SK-N-SH treated with all-trans-retinoic acid at 6 μM for 48 hours (cell line): ENCODE measurements at regions not wholly inside any gene's neighbourhood (a gene's known extent, or its start where the extent isn't known, plus 50 kb on each side); places are given as distances from the start of the nearest gene placed in this dataset.

Experiments
- ATAC-seq: fragments of 200-7000 bp; cut with Tn5 transposase; 3 replicates; pipeline ENCODE4 v1.9.1; 2020; ENCODE audit warnings: mild to moderate bottlenecking, moderate library complexity
- ARNTL ChIP-seq: fragments of 450-650 bp; formaldehyde crosslinking; IDR thresholded peaks from 2 replicates; pipeline ENCODE4 v1.5.0; 2020; ENCODE audit warnings: low read depth, mild to moderate bottlenecking, moderate library complexity, borderline replicate concordance
- BACH2 ChIP-seq: fragments of 250-450 bp; sonication (Bioruptor Pico); IDR thresholded peaks from 2 replicates; pipeline ENCODE4 v1.9.0; 2021; ENCODE audit warnings: mild to moderate bottlenecking, borderline replicate concordance
- CSDC2 ChIP-seq: fragments of 250-450 bp; sonication (Bioruptor Pico); IDR thresholded peaks from 2 replicates; pipeline ENCODE4 v1.5.0; 2020; ENCODE audit warnings: mild to moderate bottlenecking, moderate library complexity
- ESRRG ChIP-seq: fragments of 250-450 bp; sonication (Bioruptor Pico); IDR thresholded peaks from 2 replicates; pipeline ENCODE4 v1.6.1; 2021; ENCODE audit warnings: mild to moderate bottlenecking
- GLIS3 ChIP-seq: fragments of 250-450 bp; sonication (Bioruptor Pico); IDR thresholded peaks from 2 replicates; pipeline ENCODE4 v1.5.0; 2020; ENCODE audit warnings: mild to moderate bottlenecking, moderate library complexity
- OSR1 ChIP-seq: fragments of 250-450 bp; sonication (Bioruptor Pico); IDR thresholded peaks from 2 replicates; pipeline ENCODE4 v1.8.0; 2022; ENCODE audit warnings: moderate library complexity, mild to moderate bottlenecking, inconsistent platforms
- PPARA ChIP-seq: fragments of 250-450 bp; sonication (Bioruptor Pico); IDR thresholded peaks from 2 replicates; pipeline ENCODE4 v1.5.0; 2020; ENCODE audit warnings: mild to moderate bottlenecking, borderline replicate concordance
- RARB ChIP-seq: fragments of 250-450 bp; sonication (Bioruptor Pico); IDR thresholded peaks from 2 replicates; pipeline ENCODE4 v1.8.0; 2021; ENCODE audit warnings: mild to moderate bottlenecking, moderate library complexity
- SNAI2 ChIP-seq: fragments of 250-450 bp; sonication (Bioruptor Pico); IDR thresholded peaks from 2 replicates; pipeline ENCODE4 v1.5.0; 2020; ENCODE audit warnings: mild to moderate bottlenecking, moderate library complexity
- TCF4 ChIP-seq: fragments of 250-450 bp; sonication (Bioruptor Pico); IDR thresholded peaks from 2 replicates; pipeline ENCODE4 v1.8.0; 2021; ENCODE audit warnings: mild to moderate bottlenecking, moderate library complexity, borderline replicate concordance
- TOX ChIP-seq: fragments of 250-450 bp; sonication (Bioruptor Pico); IDR thresholded peaks from 2 replicates; pipeline ENCODE4 v1.8.0; 2021; ENCODE audit warnings: mild to moderate bottlenecking, moderate library complexity, borderline replicate concordance
- ZC3H10 ChIP-seq: fragments of 250-450 bp; sonication (Bioruptor Pico); IDR thresholded peaks from 2 replicates; pipeline ENCODE4 v1.5.1; 2021; ENCODE audit warnings: mild to moderate bottlenecking, moderate library complexity
- ZFP3 ChIP-seq: fragments of 250-450 bp; sonication (Bioruptor Pico); IDR thresholded peaks from 2 replicates; pipeline ENCODE4 v1.5.0; 2020; ENCODE audit warnings: mild to moderate bottlenecking, moderate library complexity
- ZFP30 ChIP-seq: fragments of 450-650 bp; formaldehyde crosslinking; IDR thresholded peaks from 2 replicates; pipeline ENCODE4 v1.5.0; 2022; ENCODE audit warnings: mild to moderate bottlenecking, moderate library complexity
- ZNF565 ChIP-seq: fragments of 450-650 bp; formaldehyde crosslinking; conservative IDR thresholded peaks from 2 replicates; pipeline ENCODE4 v1.5.0; 2020; ENCODE audit warnings: low read depth, mild to moderate bottlenecking, moderate library complexity
- ZNF70 ChIP-seq: fragments of 450-650 bp; formaldehyde crosslinking; IDR thresholded peaks from 2 replicates; pipeline ENCODE4 v1.5.0; 2020; ENCODE audit warnings: mild to moderate bottlenecking, moderate library complexity
- ZNF8 ChIP-seq: fragments of 450-650 bp; formaldehyde crosslinking; IDR thresholded peaks from 2 replicates; pipeline ENCODE4 v1.5.0; 2020; ENCODE audit warnings: mild to moderate bottlenecking, moderate library complexity
- TF ChIP-seq, protein P1 (sequence below): fragments of 250-450 bp; sonication (Bioruptor Pico); IDR thresholded peaks from 2 replicates; pipeline ENCODE4 v1.5.1; 2021; ENCODE audit warnings: mild to moderate bottlenecking, moderate library complexity
- TF ChIP-seq, protein P2 (sequence below): fragments of 250-450 bp; sonication (Bioruptor Pico); IDR thresholded peaks from 2 replicates; pipeline ENCODE4 v1.8.0; 2020; ENCODE audit warnings: mild to moderate bottlenecking, moderate library complexity, borderline replicate concordance
- TF ChIP-seq, protein P3 (sequence below): fragments of 250-450 bp; sonication (Bioruptor Pico); IDR thresholded peaks from 2 replicates; pipeline ENCODE4 v1.5.1; 2020; ENCODE audit warnings: low read depth, mild to moderate bottlenecking, moderate library complexity
- TF ChIP-seq, protein P4 (sequence below): fragments of 250-450 bp; sonication (Bioruptor Pico); IDR thresholded peaks from 2 replicates; pipeline ENCODE4 v1.8.0; 2021; ENCODE audit warnings: low read depth, mild to moderate bottlenecking, moderate library complexity, borderline replicate concordance
- TF ChIP-seq, protein P5 (sequence below): fragments of 250-450 bp; sonication (Bioruptor Pico); IDR thresholded peaks from 2 replicates; pipeline ENCODE4 v1.5.0; 2020; ENCODE audit warnings: mild to moderate bottlenecking, moderate library complexity

DNA sequence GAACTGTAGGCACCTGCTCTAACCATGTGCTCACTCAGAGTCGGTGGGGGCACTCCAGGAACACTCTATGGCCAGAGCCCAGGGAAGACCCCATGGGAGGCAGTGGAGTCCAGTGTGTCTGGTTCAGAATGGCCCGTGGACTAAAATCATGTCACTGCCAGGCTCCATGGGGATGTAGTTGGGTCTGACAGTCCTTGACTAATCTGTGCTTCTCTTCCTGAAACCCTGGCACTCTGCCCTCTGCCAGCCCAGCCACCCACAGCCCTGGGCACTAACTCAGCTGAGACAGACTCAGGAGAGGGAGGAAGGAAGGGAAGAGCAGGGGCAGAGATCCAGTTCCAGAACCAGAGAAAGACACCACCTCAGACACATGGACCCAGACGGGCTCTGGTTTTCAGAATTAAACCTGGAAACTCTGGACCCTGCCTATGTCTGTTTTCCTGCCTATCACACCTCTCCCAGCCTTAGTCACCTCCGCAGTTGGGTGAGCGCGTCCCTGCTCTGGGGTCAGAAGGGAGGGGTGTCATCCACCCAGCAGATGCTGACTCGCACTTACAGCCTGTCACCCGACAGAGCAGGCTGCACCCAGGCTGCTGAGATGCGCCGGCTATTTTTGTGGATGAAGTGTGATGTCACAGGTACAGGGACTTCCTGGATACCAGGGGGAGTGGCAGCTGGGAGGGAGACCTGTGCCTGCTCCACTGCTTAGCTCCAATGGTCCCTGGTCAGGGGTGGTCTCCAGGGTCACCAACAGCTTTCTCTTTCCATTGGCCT is 56.8 kb upstream of the INSYN1 start:
- no peak for TF ChIP-seq GLIS3 (CRISPR knock-in tag)
- TF ChIP-seq TCF4 (CRISPR knock-in tag): no peak
- no peak for TF ChIP-seq ESRRG (CRISPR knock-in tag)
- TF ChIP-seq CSDC2 (CRISPR knock-in tag): no peak
- TF ChIP-seq TOX (CRISPR knock-in tag): no peak
- TF ChIP-seq, protein P1, sequence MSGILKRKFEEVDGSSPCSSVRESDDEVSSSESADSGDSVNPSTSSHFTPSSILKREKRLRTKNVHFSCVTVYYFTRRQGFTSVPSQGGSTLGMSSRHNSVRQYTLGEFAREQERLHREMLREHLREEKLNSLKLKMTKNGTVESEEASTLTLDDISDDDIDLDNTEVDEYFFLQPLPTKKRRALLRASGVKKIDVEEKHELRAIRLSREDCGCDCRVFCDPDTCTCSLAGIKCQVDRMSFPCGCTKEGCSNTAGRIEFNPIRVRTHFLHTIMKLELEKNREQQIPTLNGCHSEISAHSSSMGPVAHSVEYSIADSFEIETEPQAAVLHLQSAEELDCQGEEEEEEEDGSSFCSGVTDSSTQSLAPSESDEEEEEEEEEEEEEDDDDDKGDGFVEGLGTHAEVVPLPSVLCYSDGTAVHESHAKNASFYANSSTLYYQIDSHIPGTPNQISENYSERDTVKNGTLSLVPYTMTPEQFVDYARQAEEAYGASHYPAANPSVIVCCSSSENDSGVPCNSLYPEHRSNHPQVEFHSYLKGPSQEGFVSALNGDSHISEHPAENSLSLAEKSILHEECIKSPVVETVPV (CRISPR knock-in tag): no peak
- TF ChIP-seq BACH2 (CRISPR knock-in tag): no peak
- no peak for TF ChIP-seq ZNF8 (CRISPR knock-in tag)
- TF ChIP-seq PPARA (CRISPR knock-in tag): no peak
- no peak for TF ChIP-seq RARB
- TF ChIP-seq ARNTL: no peak
- TF ChIP-seq, protein P2, sequence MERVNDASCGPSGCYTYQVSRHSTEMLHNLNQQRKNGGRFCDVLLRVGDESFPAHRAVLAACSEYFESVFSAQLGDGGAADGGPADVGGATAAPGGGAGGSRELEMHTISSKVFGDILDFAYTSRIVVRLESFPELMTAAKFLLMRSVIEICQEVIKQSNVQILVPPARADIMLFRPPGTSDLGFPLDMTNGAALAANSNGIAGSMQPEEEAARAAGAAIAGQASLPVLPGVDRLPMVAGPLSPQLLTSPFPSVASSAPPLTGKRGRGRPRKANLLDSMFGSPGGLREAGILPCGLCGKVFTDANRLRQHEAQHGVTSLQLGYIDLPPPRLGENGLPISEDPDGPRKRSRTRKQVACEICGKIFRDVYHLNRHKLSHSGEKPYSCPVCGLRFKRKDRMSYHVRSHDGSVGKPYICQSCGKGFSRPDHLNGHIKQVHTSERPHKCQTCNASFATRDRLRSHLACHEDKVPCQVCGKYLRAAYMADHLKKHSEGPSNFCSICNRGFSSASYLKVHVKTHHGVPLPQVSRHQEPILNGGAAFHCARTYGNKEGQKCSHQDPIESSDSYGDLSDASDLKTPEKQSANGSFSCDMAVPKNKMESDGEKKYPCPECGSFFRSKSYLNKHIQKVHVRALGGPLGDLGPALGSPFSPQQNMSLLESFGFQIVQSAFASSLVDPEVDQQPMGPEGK: no peak
- TF ChIP-seq, protein P3, sequence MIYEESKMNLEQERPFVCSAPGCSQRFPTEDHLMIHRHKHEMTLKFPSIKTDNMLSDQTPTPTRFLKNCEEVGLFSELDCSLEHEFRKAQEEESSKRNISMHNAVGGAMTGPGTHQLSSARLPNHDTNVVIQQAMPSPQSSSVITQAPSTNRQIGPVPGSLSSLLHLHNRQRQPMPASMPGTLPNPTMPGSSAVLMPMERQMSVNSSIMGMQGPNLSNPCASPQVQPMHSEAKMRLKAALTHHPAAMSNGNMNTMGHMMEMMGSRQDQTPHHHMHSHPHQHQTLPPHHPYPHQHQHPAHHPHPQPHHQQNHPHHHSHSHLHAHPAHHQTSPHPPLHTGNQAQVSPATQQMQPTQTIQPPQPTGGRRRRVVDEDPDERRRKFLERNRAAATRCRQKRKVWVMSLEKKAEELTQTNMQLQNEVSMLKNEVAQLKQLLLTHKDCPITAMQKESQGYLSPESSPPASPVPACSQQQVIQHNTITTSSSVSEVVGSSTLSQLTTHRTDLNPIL (CRISPR knock-in tag): no peak
- TF ChIP-seq ZNF70 (CRISPR knock-in tag): no peak
- no peak for TF ChIP-seq ZFP3 (CRISPR knock-in tag)
- no peak for TF ChIP-seq OSR1 (CRISPR knock-in tag)
- TF ChIP-seq ZFP30: no peak
- TF ChIP-seq, all 23 proteins: peak for 0
- ATAC-seq: peak; percentile 68

DNA sequence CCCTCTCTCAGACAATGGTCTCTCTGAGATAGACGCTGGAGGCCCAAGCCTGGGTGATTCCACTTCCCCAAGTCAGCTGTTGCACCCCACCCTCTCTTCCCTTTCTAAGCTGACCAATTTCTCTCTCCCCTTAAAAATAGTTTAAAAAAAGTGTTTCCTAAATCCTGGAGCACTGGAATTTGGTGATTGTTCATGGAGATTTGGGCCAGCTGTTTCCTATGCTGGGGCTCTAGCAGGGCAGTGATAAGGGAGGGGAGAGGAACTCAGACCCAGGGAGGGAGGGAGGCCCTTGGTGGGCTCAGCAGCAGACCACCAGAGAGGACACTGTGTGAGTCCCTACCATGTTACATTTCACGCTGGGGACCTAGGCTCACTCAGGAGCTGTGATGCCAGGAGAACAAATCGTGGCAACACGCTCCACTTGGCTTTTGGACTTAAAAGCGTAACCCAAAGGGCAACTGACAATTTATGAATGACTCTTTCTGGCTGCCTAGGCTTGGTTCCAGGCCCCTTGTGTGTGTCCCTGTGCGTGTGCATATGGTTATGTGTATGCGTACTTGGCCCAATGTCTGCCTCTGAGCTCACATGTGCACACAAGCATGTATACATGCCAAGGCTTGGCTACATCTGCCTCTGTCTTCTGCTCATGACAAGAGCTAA is 59.8 kb upstream of the INSYN1 start:
- ATAC-seq: no peak
- TF ChIP-seq TCF4 (CRISPR knock-in tag): no peak
- no peak for TF ChIP-seq ZFP3 (CRISPR knock-in tag)
- TF ChIP-seq, protein P4, sequence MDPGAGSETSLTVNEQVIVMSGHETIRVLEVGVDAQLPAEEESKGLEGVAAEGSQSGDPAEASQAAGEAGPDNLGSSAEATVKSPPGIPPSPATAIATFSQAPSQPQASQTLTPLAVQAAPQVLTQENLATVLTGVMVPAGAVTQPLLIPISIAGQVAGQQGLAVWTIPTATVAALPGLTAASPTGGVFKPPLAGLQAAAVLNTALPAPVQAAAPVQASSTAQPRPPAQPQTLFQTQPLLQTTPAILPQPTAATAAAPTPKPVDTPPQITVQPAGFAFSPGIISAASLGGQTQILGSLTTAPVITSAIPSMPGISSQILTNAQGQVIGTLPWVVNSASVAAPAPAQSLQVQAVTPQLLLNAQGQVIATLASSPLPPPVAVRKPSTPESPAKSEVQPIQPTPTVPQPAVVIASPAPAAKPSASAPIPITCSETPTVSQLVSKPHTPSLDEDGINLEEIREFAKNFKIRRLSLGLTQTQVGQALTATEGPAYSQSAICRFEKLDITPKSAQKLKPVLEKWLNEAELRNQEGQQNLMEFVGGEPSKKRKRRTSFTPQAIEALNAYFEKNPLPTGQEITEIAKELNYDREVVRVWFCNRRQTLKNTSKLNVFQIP (CRISPR knock-in tag): no peak
- TF ChIP-seq PPARA (CRISPR knock-in tag): no peak
- no peak for TF ChIP-seq ARNTL
- TF ChIP-seq ZC3H10: no peak
- TF ChIP-seq ZNF565 (CRISPR knock-in tag): no peak
- TF ChIP-seq OSR1 (CRISPR knock-in tag): no peak
- TF ChIP-seq, all 23 proteins: peak for 0

- no peak for ATAC-seq
- TF ChIP-seq ZNF70 (CRISPR knock-in tag): no peak
- TF ChIP-seq, protein P2: no peak
- TF ChIP-seq ZNF565 (CRISPR knock-in tag): no peak
- TF ChIP-seq ESRRG (CRISPR knock-in tag): no peak
- TF ChIP-seq RARB: no peak
- TF ChIP-seq, protein P5, sequence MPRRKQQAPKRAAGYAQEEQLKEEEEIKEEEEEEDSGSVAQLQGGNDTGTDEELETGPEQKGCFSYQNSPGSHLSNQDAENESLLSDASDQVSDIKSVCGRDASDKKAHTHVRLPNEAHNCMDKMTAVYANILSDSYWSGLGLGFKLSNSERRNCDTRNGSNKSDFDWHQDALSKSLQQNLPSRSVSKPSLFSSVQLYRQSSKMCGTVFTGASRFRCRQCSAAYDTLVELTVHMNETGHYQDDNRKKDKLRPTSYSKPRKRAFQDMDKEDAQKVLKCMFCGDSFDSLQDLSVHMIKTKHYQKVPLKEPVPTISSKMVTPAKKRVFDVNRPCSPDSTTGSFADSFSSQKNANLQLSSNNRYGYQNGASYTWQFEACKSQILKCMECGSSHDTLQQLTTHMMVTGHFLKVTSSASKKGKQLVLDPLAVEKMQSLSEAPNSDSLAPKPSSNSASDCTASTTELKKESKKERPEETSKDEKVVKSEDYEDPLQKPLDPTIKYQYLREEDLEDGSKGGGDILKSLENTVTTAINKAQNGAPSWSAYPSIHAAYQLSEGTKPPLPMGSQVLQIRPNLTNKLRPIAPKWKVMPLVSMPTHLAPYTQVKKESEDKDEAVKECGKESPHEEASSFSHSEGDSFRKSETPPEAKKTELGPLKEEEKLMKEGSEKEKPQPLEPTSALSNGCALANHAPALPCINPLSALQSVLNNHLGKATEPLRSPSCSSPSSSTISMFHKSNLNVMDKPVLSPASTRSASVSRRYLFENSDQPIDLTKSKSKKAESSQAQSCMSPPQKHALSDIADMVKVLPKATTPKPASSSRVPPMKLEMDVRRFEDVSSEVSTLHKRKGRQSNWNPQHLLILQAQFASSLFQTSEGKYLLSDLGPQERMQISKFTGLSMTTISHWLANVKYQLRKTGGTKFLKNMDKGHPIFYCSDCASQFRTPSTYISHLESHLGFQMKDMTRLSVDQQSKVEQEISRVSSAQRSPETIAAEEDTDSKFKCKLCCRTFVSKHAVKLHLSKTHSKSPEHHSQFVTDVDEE (CRISPR knock-in tag): no peak
- TF ChIP-seq, protein P1 (CRISPR knock-in tag): no peak
- TF ChIP-seq ARNTL: no peak
- no peak for TF ChIP-seq ZC3H10
- no peak for TF ChIP-seq SNAI2
- no peak for TF ChIP-seq OSR1 (CRISPR knock-in tag)
- no peak for TF ChIP-seq TOX (CRISPR knock-in tag)
- TF ChIP-seq TCF4 (CRISPR knock-in tag): no peak
- TF ChIP-seq GLIS3 (CRISPR knock-in tag): no peak
- TF ChIP-seq PPARA (CRISPR knock-in tag): no peak
- TF ChIP-seq ZNF8 (CRISPR knock-in tag): no peak
- no peak for TF ChIP-seq ZFP30
These were observed 59.8 kb upstream of the TBC1D21 start for GRCh38 chr15:73813589-73813988.
